ENCODE measurements at regions not wholly inside any gene's neighbourhood (a gene's known extent, or its start where the extent isn't known, plus 50 kb on each side); places are given as distances from the start of the nearest gene placed in this dataset.
"Not testable (repeated sequence)": the region's sequence is repeated elsewhere in the genome, so short reads cannot be mapped to it uniquely, and the experiment has no call there.

DNA sequence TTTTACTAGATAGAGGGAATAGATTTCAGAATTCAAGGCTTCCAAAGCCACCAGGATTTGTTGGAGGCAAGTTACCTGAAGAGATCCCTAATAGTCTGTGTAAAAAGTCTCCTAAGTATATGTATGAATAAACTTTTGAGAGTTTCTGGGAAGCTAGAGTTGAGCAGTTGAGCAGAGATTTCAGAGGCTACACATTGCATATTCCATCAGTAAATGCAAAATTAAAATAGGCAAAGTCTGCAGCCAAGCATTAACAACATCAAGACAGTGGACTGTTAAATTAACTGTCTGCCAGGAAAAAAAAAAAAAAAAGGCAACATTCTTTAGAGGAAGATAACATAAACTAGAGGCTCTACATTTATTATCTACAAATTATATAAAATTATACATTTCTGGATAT is 420.4 kb upstream of the TMEFF2 start:
- no peak for DNase-seq (ENCODE audit: low spot score)

DNA sequence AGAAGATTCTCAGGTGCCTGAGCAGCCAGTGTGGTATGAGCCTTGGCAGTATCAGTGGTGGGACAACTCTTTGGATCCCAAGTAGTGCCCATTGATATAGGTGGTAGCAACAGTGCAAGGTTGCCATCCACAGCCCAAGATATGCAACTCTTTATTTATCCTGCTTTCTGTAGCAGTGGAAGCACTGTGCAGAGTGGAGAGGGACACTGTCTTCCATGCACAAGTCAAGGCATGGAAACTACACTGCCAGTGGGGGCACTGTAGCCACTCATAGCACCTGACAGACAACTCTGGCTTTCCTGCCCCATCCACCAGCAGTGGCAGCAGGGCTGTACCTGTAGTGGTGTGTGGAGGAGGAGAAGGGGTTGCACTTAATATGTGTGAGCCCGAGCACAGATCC is 409.6 kb upstream of the TMEFF2 start:
- no peak for DNase-seq (ENCODE audit: low spot score)

DNA sequence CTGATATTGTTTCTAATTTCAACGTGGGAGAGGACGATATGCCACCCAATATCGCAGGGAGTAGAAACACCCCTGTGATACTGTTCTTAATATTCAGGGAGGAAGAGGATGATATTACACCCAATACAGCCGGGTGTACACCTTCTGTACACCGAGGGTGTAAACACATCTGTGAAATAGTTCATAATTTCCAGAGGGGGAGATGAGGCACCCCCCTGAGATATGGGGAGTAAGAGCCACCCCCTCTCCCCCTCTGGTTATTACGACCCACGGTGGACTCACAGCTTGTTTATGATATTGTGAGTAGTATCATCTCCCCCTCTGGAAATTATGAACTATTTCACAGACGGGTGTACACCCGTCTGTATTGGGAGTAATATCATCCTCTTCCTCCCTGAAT is 403.9 kb upstream of the TMEFF2 start:
- not testable (repeated sequence) for DNase-seq (ENCODE audit: low spot score)

DNA sequence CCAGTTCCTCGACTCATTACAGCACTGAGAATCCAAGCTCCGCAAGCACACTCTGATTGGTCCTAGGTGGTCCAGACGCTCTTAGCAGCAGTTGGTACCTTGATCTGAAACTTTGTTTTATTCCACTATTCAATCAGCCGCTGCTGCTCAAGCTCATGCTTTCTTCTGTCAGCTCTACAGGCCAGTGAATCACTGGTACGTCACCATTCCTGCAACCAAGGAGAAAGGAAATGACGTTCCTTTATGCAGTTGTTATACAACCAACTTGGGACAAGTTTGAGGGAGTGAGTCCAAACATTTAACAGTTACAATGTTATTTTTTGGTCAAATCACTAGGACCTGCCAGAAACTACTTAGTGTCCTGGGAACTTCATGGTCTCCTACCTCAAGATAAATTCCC is 398.8 kb upstream of the TMEFF2 start:
- no peak for DNase-seq (ENCODE audit: low spot score)

DNA sequence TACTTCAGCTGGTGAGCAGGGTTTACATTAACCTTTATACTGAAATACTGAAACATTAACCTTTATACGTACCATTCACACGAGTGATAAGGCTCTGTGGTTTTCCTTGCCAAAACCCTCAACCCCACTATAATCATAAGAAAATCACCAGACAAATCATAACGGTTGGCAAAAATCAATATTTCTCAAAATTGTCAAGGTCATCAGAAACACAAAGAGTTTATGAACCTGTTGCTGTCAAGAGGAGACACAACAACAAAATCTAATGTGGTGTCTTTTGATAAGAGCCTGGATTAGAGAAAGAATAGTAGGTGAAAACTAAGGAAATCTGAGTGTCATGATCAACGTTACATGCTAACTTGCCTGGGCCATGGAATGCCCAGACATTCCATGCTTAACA is 396.9 kb upstream of the TMEFF2 start:
- DNase-seq (ENCODE audit: low spot score) = no peak

DNA sequence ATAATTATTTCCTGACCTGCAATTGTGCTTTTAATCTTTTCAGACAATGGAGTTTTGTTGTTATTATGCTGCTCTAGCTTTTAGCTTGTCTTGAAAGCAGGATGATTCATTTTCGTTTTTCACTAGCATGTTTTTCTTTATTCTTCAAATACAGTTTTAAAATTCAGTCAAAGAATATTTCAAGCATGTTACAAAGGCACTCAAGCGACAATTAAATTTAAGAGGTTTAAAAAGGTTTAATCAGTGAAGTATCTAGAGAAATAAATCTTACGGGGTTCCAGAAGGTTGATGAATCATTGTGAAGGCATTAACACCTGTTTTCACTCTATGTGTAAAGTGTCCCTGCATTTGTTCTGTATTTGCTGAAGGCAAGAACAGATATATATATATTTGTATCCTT is 390.7 kb upstream of the TMEFF2 start:
- DNase-seq (ENCODE audit: low spot score) = no peak

DNA sequence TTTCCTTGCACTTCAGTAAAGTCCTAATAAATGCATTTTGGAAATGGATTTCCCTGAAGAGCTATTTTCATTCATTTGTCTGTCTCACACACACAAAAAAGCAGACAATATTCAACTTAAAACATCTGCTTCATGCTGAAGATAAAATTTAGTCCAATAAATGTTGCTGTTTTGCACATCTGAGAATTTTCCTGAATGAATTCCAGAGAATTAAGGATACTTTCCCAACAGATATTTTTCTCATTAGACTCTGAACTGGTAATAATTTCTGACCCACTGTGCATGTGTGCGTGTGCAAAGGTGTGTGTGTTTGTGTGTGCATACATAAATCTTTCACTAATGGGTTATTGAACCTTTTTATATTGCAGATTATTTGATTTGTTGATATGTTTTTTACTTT is 390.2 kb upstream of the TMEFF2 start:
- DNase-seq (ENCODE audit: low spot score) = no peak

DNA sequence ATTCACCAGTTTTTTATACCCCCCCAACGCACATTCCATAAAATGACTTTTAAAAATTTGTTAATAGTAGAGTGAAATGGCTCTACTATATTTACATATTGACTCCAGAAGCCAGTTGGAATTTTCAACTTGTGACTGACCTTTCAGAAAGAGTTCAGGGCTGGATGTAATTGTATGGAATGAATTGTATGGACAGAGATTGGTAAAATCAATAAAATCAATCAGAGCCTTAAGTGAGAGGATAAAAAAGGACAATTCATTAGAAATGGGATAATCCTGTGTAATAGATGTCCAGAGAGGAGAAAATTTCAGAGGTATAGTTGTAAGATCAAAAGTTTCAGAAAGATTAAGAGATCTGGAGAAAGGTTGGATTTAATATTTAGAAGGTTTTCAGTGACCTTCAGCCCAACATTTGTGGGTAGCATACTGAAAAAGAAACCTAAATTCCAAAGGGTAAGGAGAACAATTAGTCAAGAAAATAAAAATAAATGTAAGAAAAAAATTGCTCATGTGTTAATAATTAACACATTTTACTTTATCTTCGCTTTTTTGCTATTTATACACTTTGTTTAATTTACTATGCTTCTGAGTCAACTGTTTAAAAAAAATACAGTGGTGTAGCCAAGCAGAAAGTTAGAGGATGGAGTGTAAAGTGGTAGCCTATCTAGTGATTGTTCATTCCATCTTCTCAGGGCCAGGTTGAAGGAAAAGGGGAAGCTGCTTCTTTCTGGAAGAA is 385.4 kb upstream of the TMEFF2 start:
- no peak for DNase-seq (ENCODE audit: low spot score)

DNA sequence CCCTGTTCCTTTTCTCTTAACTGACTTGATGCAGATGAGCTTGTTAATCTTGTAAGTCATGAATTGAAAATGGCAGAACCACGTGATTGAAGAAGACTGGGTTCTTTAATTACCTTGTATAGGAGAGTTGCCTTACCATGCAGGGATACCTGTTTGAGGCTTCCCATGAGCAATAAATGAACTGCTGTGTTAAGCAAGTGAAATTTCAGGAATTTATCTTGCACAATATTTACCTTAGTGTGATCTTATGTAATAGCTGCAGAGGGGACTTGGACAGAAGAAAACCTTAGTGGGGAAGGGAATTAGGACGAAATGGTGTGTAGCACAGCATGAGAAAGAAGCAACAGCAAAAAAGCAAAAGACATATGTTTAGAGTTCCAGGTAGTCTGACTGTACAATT is 384.0 kb upstream of the TMEFF2 start:
- no peak for DNase-seq (ENCODE audit: low spot score)

DNA sequence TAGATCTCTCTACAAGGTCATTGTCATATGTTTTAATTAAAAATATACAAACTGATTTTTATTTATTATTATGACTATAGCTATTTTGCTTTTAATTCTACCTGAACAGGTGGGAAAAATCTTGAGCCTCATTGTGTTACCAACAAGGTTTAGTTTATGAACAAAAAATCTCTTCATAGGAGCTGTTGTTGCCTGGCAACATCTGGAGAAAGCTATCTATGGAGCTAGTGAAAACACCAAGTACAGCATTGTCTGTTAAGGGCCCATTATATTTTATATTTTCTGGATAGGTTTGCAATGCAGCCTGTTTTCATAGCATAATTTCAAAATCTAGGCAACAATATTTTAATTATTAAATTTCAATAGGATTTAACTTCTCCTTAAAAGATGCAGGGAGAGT is 383.0 kb upstream of the TMEFF2 start:
- no peak for DNase-seq (ENCODE audit: low spot score)

DNA sequence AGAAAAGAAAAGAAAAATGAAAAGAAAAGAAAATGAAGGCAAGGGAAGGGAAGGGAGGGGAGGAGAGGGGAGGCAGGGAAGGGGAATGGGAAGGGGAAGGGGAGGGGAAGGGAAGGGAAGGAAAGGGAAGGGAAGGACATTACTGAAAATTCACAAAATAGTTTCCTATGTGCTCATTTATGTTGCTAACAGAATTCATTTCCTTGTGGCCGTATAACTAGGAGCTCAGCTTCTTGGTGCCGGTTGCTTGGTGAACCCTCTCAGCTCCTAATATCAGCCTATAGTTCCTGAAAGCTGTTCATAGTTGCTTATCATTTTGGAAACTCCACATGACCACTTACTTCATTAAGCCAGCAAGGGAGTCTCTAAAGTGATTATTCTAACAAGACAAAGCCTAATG is 379.8 kb upstream of the TMEFF2 start:
- no peak for DNase-seq (ENCODE audit: low spot score)

DNA sequence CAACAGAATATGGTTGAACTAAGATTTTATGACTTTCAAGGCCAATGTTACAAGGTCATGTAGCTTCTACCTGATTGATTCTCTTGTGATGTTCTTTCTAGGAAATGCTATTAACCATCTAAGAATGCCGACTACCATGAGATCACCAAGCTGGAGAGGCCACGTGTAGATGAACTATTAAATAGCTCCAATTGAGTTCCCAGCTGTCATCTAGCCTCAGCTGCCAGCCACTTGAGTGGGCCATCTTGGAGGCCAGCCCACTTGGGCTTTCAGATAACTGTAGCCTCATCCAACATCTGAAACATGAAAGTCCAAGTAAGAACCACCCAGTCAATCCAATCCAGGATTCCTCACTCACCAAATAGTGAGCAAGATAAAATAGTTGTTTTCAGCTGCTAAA is 376.9 kb upstream of the TMEFF2 start:
- DNase-seq (ENCODE audit: low spot score) = no peak

DNA sequence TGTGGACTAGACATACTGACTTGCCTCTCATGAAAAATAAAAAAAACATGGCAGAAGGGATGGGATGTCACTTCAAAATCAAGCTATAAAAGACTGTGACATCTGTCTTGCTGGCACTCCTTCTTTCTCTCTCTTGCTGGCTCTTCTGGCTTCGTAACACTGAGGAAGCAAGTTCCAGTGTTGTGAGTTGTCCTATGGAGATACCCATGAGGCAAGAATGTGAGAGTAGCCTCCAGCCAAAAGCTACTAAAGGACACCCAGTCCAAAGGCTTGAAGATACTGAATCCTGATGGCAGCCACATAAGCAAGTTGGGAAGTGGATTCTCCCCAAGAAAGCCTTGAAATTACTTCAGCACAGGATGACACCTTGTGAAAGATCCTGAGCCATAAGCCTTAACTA is 376.1 kb upstream of the TMEFF2 start:
- DNase-seq (ENCODE audit: low spot score) = no peak

DNA sequence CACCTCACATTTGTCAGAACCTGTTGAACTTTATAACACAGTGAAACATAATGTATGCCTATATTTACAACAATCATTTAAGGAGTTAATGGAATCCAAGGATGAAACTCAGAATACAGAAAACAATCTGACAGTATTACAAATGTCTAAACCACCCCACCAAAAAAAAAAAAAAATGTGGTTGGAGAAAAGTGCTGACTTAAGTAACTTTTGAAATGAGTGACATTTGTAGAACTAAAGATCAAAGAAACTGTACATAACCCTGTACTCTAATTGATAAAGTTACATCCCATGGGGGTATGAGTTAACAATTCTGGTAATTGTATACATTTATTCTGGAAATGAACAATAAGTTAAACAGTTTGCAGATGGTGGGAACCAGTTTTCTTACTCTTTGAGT is 372.1 kb upstream of the TMEFF2 start:
- DNase-seq (ENCODE audit: low spot score) = no peak

DNA sequence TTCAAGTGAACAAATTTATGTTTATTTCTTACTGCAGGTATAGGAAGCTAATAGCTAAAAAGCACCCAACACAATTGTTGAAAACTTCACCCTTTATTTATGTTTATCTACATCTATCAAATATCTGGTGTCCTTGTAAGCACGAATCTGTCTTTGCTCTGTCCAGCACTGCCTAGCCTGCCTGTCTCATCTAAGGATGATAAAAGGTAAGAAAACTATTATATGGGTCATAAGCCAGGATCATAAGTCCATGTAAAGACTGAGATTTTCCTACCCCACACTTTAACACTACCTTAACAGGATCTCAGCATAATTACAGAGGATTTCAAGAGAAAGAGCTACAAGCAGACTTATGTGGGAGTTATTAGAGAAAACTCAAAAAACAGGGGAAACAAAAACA is 365.6 kb upstream of the TMEFF2 start:
- no peak for DNase-seq (ENCODE audit: low spot score)

DNA sequence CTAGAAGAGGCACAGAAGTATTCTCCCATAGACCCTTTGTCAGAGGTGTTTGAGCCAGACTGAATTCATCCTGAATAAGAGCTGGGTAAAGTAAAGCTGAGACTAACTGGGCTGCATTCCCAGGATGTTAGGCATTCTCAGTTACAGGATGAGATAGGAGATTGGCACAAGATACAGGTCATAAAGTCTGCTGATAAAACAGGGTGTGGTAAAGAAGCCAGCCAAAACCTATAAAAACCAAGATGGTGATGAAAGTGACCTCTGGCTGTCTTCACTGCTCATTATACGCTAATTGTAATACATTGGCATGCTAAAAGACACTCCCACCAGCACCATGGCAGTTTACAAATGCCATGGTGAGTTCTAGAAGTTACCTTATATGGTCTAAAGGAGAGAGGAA is 364.9 kb upstream of the TMEFF2 start:
- DNase-seq (ENCODE audit: low spot score) = no peak

DNA sequence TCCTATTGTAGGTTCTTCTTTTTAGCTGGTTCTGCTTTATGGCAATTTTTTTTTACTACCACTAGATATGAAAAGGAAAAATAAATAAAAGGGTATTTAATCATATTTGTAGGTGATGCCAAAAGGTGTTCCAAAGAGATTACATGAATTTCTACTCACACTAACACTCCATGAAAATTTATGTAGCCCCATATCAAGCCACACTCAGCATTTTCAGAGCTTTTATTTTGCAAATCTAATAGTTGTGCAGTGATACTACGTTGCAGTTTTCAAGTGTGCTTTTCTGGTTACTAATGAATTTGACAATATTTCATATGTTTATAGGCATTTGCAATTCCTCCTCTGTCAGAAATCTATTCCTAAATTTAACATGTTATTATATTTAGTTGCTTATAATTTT is 363.9 kb upstream of the TMEFF2 start:
- DNase-seq (ENCODE audit: low spot score) = no peak

DNA sequence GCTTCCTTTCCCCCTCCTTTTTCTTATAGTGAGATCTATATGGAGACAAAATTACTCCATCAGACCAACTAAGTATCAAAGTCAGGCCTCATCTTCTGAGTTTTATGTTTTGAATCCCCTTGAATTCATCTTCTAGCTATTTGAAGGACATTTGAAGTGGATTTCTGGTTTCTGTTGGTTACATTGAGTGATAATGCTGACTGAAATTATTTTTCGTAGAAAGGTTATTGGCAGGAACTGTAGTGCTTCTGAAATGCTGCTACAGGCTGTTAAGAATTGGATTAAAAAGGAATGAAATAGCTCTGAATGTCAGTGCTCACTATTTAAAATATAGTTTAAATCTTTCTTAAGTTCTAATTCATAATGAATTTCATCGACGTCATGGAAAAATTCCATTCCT is 361.0 kb upstream of the TMEFF2 start:
- DNase-seq (ENCODE audit: low spot score) = no peak

DNA sequence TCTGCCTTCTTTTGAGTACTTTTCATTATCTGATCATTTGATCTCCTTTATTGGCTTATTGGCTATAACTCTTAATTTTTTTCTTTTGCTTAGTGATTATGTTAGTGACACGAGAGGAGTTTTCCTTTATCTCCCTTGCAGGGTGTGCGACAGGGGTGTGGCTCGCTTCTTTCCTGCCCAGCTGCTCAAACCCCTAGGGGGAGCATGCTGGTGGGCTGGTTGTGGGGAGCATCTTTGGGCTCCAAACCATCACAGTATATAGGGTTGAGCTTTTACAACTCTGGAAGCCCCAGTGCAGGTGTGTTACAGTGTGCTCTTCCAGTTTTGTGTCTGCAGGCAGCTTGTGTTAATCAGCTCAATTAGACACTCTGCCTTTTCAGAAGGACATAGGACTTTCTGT is 357.0 kb upstream of the TMEFF2 start:
- no peak for DNase-seq (ENCODE audit: low spot score)

DNA sequence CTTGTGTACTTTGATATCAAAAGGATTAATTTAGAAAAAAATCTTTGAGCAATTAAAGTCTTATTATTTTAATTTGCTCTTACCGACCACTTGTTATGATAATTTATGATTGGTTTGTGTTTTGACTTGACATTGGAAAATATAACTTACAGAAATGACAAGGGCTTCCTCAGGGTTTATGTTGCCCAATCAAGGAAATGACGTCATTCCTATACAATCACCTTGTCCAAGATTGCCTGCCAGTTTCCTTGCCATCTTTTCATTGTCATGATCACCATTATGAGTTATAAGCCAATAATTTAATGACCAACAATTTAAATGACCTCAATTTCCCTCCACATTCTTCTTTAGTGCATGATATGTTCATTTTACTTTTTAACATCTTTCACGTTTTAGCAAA is 351.8 kb upstream of the TMEFF2 start:
- DNase-seq (ENCODE audit: low spot score) = no peak

DNA sequence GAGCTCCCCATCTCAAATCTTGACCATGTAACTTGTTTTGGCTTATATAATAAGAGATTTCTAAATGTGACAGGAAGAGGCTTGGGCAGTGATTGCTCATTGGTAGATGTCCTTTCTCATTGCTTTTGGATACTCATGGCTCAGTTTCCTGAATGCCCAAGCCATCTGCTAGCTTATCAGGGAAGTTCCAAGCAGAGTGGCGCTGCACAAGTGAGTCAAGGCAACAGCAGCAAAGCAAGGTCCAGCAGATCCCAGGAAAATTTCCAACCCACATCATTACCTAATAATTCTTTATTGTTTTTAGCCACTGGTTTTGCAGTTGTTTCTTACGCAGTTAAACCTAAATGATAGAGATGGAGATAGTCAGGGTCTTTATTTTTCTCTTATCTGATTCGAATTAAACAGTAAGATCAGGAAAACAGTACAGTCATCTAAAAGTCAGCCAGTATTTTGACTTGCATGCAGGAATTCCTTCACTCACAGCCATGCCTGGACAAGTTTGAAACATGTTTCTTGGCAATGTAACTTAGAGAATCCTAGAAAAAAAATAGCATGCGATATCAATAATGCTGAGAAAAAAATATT is 349.7 kb upstream of the TMEFF2 start:
- DNase-seq (ENCODE audit: low spot score) = no peak

DNA sequence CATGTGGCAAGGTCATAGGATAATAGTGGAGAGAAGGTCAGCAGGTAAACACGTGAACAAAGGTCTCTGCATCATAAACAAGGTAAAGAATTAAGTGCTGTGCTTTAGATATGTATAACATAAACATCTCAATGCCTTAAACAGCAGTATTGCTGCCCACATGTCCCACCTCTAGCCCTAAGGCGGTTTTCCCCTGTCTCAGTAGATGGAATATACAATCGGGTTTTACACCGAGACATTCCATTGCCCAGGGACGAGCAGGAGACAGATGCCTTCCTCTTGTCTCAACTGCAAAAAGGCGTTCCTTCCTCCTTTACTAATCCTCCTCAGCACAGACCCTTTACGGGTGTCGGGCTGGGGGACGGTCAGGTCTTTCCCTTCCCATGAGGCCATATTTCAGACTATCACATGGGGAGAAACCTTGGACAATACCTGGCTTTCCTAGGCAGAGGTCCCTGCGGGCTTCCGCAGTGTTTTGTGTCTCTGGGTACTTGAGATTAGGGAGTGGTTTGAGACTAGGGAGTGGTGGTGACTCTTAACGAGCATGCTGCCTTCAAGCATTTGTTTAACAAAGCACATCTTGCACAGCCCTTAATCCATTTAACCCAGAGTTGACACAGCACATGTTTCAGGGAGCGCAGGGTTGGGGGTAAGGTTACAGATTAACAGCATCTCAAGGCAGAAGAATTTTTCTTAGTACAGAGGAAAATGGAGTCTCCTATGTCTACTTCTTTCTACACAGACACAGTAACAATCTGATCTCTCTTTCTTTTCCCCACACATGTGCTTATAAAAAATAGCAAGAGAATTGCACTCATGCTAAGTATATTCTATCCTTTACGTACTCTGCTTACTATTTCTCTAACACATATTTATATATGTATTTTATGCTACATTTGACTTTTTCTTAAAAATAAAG is 347.7 kb upstream of the TMEFF2 start:
- not testable (repeated sequence) for DNase-seq (ENCODE audit: low spot score)

DNA sequence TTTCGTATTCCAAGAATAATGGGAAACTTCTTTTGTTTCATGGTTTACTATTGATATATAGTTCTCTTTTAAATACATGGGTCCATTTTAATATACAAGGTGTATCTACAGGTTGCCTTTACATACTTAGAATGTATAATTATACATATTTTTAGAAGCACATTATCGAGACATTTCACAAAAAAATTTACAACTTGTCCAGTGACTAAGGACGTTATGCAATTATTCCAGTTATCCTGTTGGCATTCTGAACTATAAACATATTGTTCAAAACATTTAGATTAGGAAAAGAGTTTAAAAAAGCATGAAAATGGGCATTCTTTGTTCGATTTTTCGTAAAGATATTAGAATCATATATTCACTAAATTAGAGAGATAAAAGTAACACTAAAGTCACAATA is 344.6 kb upstream of the TMEFF2 start:
- DNase-seq (ENCODE audit: low spot score) = no peak

Measured in SW480 (cell line).